HepG2 (cell line): ENCODE measurements at regions not wholly inside any gene's neighbourhood (a gene's known extent, or its start where the extent isn't known, plus 50 kb on each side); places are given as distances from the start of the nearest gene placed in this dataset.
A peak's percentile ranks its signal among the peaks of the same experiment; 100 is the strongest.

Experiments
- HDAC1 ChIP-seq: sonication (generic); formaldehyde crosslinking; IDR thresholded peaks from 2 replicates; pipeline ENCODE4 v1.5.1; 2020; ENCODE audit warnings: mild to moderate bottlenecking, missing genetic modification reagents
- MAFK ChIP-seq, 2 experiments: IDR thresholded peaks in 1 of 2; conservative IDR thresholded peaks in 1 of 2; 2 replicates each; pipeline ENCODE4 v1.6.1; 2011; ENCODE audit warnings: improper control_type of control experiment in 2 of 2, low read length in 2 of 2
- MAX ChIP-seq: IDR thresholded peaks from 2 replicates; pipeline ENCODE4 v1.6.1; 2012; ENCODE audit warnings: inconsistent platforms
- SNAPC2 ChIP-seq: sonication (generic); formaldehyde crosslinking; IDR thresholded peaks from 2 replicates; pipeline ENCODE4 v1.8.1; 2022; ENCODE audit warnings: mild to moderate bottlenecking, missing genetic modification reagents
- SNRNP70 ChIP-seq: fragments of 200-400 bp; formaldehyde crosslinking; IDR thresholded peaks from 2 replicates; pipeline ENCODE4 v1.6.1; 2017; ENCODE audit warnings: mild to moderate bottlenecking, low read depth, low read length, moderate library complexity
- STAT6 ChIP-seq: sonication (generic); formaldehyde crosslinking; IDR thresholded peaks from 2 replicates; pipeline ENCODE4 v1.4.0; 2020; ENCODE audit warnings: missing genetic modification reagents, mild to moderate bottlenecking, borderline replicate concordance
- ZFY ChIP-seq: sonication (generic); formaldehyde crosslinking; IDR thresholded peaks from 2 replicates; pipeline ENCODE4 v1.4.0; 2020; ENCODE audit warnings: missing genetic modification reagents
- ZNF557 ChIP-seq: sonication (generic); formaldehyde crosslinking; IDR thresholded peaks from 2 replicates; pipeline ENCODE4 v1.4.0; 2020; ENCODE audit warnings: missing genetic modification reagents
- ZNF687 ChIP-seq: sonication (generic); formaldehyde crosslinking; IDR thresholded peaks from 2 replicates; pipeline ENCODE4 v1.5.1; 2020; ENCODE audit warnings: mild to moderate bottlenecking, missing genetic modification reagents, moderate library complexity
- ZSCAN25 ChIP-seq: sonication (generic); formaldehyde crosslinking; IDR thresholded peaks from 2 replicates; pipeline ENCODE4 v1.8.0; 2022; ENCODE audit warnings: mild to moderate bottlenecking, missing genetic modification reagents

- TF ChIP-seq STAT6 (CRISPR knock-in tag) (no peak), HDAC1 (CRISPR knock-in tag) (0 out of 2 replicates have a peak, but pooled peaks have one; percentile 3), SNAPC2 (CRISPR knock-in tag) (no peak), ZNF687 (CRISPR knock-in tag) (peak; percentile 69), SNRNP70 (no peak), MAX (peak; percentile 67), MAFK (conservative IDR thresholded peaks at IDR 0.05 in 1 of 2, IDR thresholded peaks at IDR 0.05 in 1 of 2; ENCODE audit: low read length in 2 of 2) (no peak), ZFY (peak; percentile 33; the same call in 1 of the 2 replicates), ZSCAN25 (CRISPR knock-in tag) (peak; percentile 52; the same call in 1 of the 2 replicates), ZNF557 (no peak)
Measured at GRCh38 chr10:44196336-44196735, 188.6 kb downstream of the CXCL12 start (continued).
